OCI-LY7 (cell line): ENCODE measurements at regions not wholly inside any gene's neighbourhood (a gene's known extent, or its start where the extent isn't known, plus 50 kb on each side); places are given as distances from the start of the nearest gene placed in this dataset.

Source experiments
- BruUV-seq: library from RNA; stranded (reverse); fragments of 400-500 nt; replicated peaks from 2 replicates; lab custom pipeline; 2021; lab: Mats Ljungman, UMichigan
- CTCF ChIA-PET: fragments of 300-600 bp; sonication (Branson Sonifier 250); formaldehyde crosslinking; loops from one replicate; lab custom pipeline; 2022; ENCODE audit warnings: antibody characterized with exemption; ENCODE audit not compliant: unreplicated experiment; lab: Charles Lee
- POLR2A ChIA-PET: fragments of 300-600 bp; sonication (Branson Sonifier 250); formaldehyde crosslinking; loops from one replicate; lab custom pipeline; 2022; ENCODE audit warnings: antibody characterized with exemption; lab: Charles Lee
- DNase-seq: peaks from one replicate; pipeline ENCODE4 v3.0.0-alpha.2; 2015; ENCODE audit warnings: low spot score
- H2AFZ ChIP-seq: fragments of 200-600 bp; sonication (generic), shearing (Covaris generic); 2 replicates; pipeline ENCODE4 v1.6.1; 2014; ENCODE audit warnings: mild to moderate bottlenecking, antibody characterized with exemption, low read length, moderate library complexity
- H3K27ac ChIP-seq: fragments of 200-600 bp; sonication (generic); 2 replicates; pipeline ENCODE4 v1.5.1; 2014; ENCODE audit warnings: mixed run types, low read depth, mild to moderate bottlenecking, moderate library complexity, low read length, inconsistent platforms; ENCODE audit not compliant: poor library complexity, severe bottlenecking
- H3K36me3 ChIP-seq: fragments of 200-600 bp; sonication (generic); 2 replicates; pipeline ENCODE4 v1.6.1; 2014; ENCODE audit warnings: mild to moderate bottlenecking, antibody characterized with exemption, low read length, moderate library complexity, mixed read lengths; ENCODE audit not compliant: insufficient read depth
- H3K4me1 ChIP-seq: fragments of 200-600 bp; sonication (generic); 2 replicates; pipeline ENCODE4 v1.5.1; 2014; ENCODE audit warnings: mild to moderate bottlenecking, low read length; ENCODE audit not compliant: insufficient read depth, poor library complexity, severe bottlenecking
- H3K4me2 ChIP-seq: fragments of 200-600 bp; sonication (generic); 2 replicates; pipeline ENCODE4 v1.6.1; 2014; ENCODE audit warnings: mild to moderate bottlenecking, low read length
- H3K4me3 ChIP-seq: fragments of 200-600 bp; sonication (generic); 2 replicates; pipeline ENCODE4 v1.5.1; 2014; ENCODE audit warnings: mild to moderate bottlenecking, low read depth, low read length; ENCODE audit not compliant: poor library complexity, severe bottlenecking
- H3K79me2 ChIP-seq: fragments of 200-600 bp; sonication (generic); 2 replicates; pipeline ENCODE4 v1.6.1; 2016; ENCODE audit warnings: low read depth, mild to moderate bottlenecking, low read length, moderate library complexity, mixed read lengths; ENCODE audit not compliant: insufficient read depth
- H3K9me2 ChIP-seq: fragments of 200-600 bp; sonication (generic); 2 replicates; pipeline ENCODE4 v1.6.1; 2016; ENCODE audit warnings: mild to moderate bottlenecking, low read length, mixed read lengths; ENCODE audit not compliant: insufficient read depth
- H3K9me3 ChIP-seq: fragments of 200-600 bp; sonication (generic); 2 replicates; pipeline ENCODE4 v1.6.1; 2014; ENCODE audit warnings: mild to moderate bottlenecking, mixed run types, low read length, mixed read lengths
- H4K20me1 ChIP-seq: fragments of 200-600 bp; sonication (generic); 2 replicates; pipeline ENCODE4 v1.6.1; 2014; ENCODE audit warnings: mild to moderate bottlenecking, antibody characterized with exemption, low read length, moderate library complexity, mixed read lengths; ENCODE audit not compliant: insufficient read depth
- CTCF ChIP-seq: fragments of 200-600 bp; sonication (generic); conservative IDR thresholded peaks from 2 replicates; pipeline ENCODE4 v1.5.1; 2014; ENCODE audit warnings: mild to moderate bottlenecking, antibody characterized with exemption, low read length, moderate library complexity, mixed read lengths
- EZH2phosphoT487 ChIP-seq: fragments of 200-600 bp; sonication (generic); IDR thresholded peaks from 2 replicates; pipeline ENCODE4 v1.6.1; 2018; ENCODE audit warnings: low read depth, borderline replicate concordance, mild to moderate bottlenecking, mixed run types, antibody characterized with exemption, low read length, moderate library complexity, mixed read lengths
- intact Hi-C: fragments of 100-400 bp; cut with micrococcal nuclease; formaldehyde crosslinking; loops from one replicate; pipeline ENCODE4 v1.10.0; 2022; ENCODE audit not compliant: unreplicated experiment

GRCh38 chr13:78364711-78365110, 238.6 kb downstream of the POU4F1 start:
- no peaks in the 10 kb centered on the region for H3K9me2 ChIP-seq
- DNase-seq, result no peak
- intact Hi-C loops, result no loop called here
- H3K4me2 ChIP-seq, result no peak overlapping the region
- TF ChIP-seq EZH2phosphoT487 (no peak), CTCF (no peak)
- no peaks in the 10 kb centered on the region for H3K79me2 ChIP-seq
- H3K9me3 ChIP-seq, result no peaks in the 10 kb centered on the region
- H4K20me1 ChIP-seq, result no peaks in the 10 kb centered on the region
- no peaks in the 10 kb centered on the region for H3K4me1 ChIP-seq
- H3K27ac ChIP-seq, result no peak overlapping the region
- BruUV-seq, result no TSS peak
- ChIA-PET POLR2A (interaction anchor here (0.6 to 1.4 kb wide), 2 partner anchors 13 to 40 kb away, joined by 3 to 4 read pairs; no protein-coding TSS in a partner anchor), CTCF (no interaction called here)
- H3K36me3 ChIP-seq, result no peaks in the 10 kb centered on the region
- no peak overlapping the region for H3K4me3 ChIP-seq
- H2AFZ ChIP-seq, result no peak overlapping the region

GRCh38 chr13:78341032-78341431, 262.3 kb downstream of the POU4F1 start:
- H3K9me3 ChIP-seq, result no peaks in the 10 kb centered on the region
- no peaks in the 10 kb centered on the region for H3K79me2 ChIP-seq
- H3K36me3 ChIP-seq, result no peaks in the 10 kb centered on the region
- no peaks in the 10 kb centered on the region for H3K4me1 ChIP-seq
- CTCF ChIA-PET, result no interaction called here
- no peak overlapping the region for H3K4me3 ChIP-seq
- no peaks in the 10 kb centered on the region for H3K9me2 ChIP-seq
- no peaks in the 10 kb centered on the region for H4K20me1 ChIP-seq
- intact Hi-C loops, result no loop called here
- no TSS peak for BruUV-seq
- TF ChIP-seq EZH2phosphoT487 (no peak), CTCF (no peak)
- H3K4me2 ChIP-seq, result no peak overlapping the region
- H2AFZ ChIP-seq, result no peak overlapping the region
- POLR2A ChIA-PET, result no interaction called here
- no peak overlapping the region for H3K27ac ChIP-seq
- DNase-seq, result no peak

DNA sequence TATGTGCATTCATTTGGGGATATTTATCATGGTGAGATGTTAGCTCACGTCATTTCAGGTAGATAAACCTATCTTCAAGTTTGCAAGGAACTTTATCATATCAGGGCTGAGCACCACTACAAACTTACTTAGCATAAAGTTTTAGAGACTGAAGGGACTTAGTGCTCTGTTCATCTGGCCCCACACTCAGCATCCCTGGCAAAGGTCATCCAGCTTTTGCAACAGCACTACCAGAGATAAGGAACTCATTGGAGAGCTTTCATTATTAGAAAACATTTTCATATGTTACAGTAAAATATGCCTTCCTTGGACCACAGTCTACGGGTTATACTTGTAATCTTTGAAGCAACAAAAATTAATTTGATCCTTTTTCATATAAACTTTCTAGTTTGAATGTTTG, 263.4 kb downstream of the POU4F1 start:
- Histone ChIP-seq H3K4me3 (no peak overlapping the region), H3K9me2 (no peaks in the 10 kb centered on the region), H3K9me3 (no peaks in the 10 kb centered on the region), H3K4me2 (no peak overlapping the region), H3K4me1 (no peaks in the 10 kb centered on the region), H3K79me2 (no peaks in the 10 kb centered on the region), H4K20me1 (no peaks in the 10 kb centered on the region), H2AFZ (no peak overlapping the region), H3K36me3 (no peaks in the 10 kb centered on the region), H3K27ac (no peak overlapping the region)
- intact Hi-C loops, result no loop called here
- ChIA-PET CTCF (no interaction called here), POLR2A (interaction anchor here (0.5 to 1.4 kb wide), 2 partner anchors 18 to 324 kb away, joined by 3 to 5 read pairs; no protein-coding TSS in a partner anchor)
- DNase-seq, result no peak
- no peak for TF ChIP-seq CTCF
- no peak for TF ChIP-seq EZH2phosphoT487
- BruUV-seq, result no TSS peak
